ENCODE measurements at regions not wholly inside any gene's neighbourhood (a gene's known extent, or its start where the extent isn't known, plus 50 kb on each side); places are given as distances from the start of the nearest gene placed in this dataset.

GRCh38 chr6:156654919-156655918 is 122.0 kb upstream of the ARID1B start:
- TF ChIP-seq POLR2A (IDR thresholded peaks at IDR 0.05; ENCODE audit: extremely low read depth, insufficient read length), result no peak
- no peak for TF ChIP-seq CTCF (IDR thresholded peaks at IDR 0.05; ENCODE audit: low read depth, low read length)
- no peak for TF ChIP-seq MYC (IDR thresholded peaks at IDR 0.05; ENCODE audit: low read depth, low read length)
- no peak for TF ChIP-seq MAX (IDR thresholded peaks at IDR 0.05; ENCODE audit: low read depth, low read length)
